ENCODE measurements at regions not wholly inside any gene's neighbourhood (a gene's known extent, or its start where the extent isn't known, plus 50 kb on each side); places are given as distances from the start of the nearest gene placed in this dataset.

GRCh38 chr5:173549644-173550043, 66.8 kb downstream of the BOD1 start:
- no peak overlapping the region for H3K4me3 ChIP-seq
- no peaks in the 10 kb centered on the region for H3K36me3 ChIP-seq
- H3K9me3 ChIP-seq = no peaks in the 10 kb centered on the region
- H3K4me1 ChIP-seq = no peaks in the 10 kb centered on the region
- no peak overlapping the region for H3K27ac ChIP-seq
- no peak for DNase-seq
- no peak for TF ChIP-seq POLR2A (IDR thresholded peaks at IDR 0.05)
- TF ChIP-seq, protein P1, sequence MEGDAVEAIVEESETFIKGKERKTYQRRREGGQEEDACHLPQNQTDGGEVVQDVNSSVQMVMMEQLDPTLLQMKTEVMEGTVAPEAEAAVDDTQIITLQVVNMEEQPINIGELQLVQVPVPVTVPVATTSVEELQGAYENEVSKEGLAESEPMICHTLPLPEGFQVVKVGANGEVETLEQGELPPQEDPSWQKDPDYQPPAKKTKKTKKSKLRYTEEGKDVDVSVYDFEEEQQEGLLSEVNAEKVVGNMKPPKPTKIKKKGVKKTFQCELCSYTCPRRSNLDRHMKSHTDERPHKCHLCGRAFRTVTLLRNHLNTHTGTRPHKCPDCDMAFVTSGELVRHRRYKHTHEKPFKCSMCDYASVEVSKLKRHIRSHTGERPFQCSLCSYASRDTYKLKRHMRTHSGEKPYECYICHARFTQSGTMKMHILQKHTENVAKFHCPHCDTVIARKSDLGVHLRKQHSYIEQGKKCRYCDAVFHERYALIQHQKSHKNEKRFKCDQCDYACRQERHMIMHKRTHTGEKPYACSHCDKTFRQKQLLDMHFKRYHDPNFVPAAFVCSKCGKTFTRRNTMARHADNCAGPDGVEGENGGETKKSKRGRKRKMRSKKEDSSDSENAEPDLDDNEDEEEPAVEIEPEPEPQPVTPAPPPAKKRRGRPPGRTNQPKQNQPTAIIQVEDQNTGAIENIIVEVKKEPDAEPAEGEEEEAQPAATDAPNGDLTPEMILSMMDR (IDR thresholded peaks at IDR 0.05) = no peak
- H3K27me3 ChIP-seq = no peaks in the 10 kb centered on the region

DNA sequence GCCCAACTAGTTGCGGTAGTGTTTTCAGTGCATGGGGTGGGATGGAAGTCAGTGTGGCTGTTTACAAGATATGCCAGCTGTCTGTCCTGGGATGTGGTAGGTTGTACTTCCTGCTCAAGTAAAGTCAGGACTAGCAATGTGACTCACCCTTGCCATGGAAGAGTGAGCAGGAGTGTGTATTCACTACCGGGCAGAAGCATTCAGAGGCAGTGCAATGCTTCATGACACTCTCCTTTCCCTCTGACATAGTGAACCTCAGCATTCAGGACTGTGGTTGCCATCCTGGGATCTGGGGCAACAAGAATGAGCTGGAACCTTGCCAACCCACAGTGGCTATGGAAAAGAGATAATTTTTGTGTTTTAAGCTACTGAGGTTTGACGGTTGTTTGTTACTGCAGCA, 68.9 kb downstream of the BOD1 start:
- no peaks in the 10 kb centered on the region for H3K27me3 ChIP-seq
- DNase-seq = no peak
- no peaks in the 10 kb centered on the region for H3K4me1 ChIP-seq
- no peak overlapping the region for H3K4me3 ChIP-seq
- no peaks in the 10 kb centered on the region for H3K36me3 ChIP-seq
- TF ChIP-seq, protein P1 (IDR thresholded peaks at IDR 0.05) = no peak
- no peak for TF ChIP-seq POLR2A (IDR thresholded peaks at IDR 0.05)
- H3K9me3 ChIP-seq = no peaks in the 10 kb centered on the region
- H3K27ac ChIP-seq = no peak overlapping the region

GRCh38 chr5:173542964-173543363, 73.5 kb downstream of the BOD1 start:
- H3K9me3 ChIP-seq = no peaks in the 10 kb centered on the region
- no peaks in the 10 kb centered on the region for H3K4me1 ChIP-seq
- TF ChIP-seq, protein P1 (IDR thresholded peaks at IDR 0.05) = no peak
- TF ChIP-seq POLR2A (IDR thresholded peaks at IDR 0.05) = no peak
- no peak overlapping the region for H3K27ac ChIP-seq
- no peaks in the 10 kb centered on the region for H3K36me3 ChIP-seq
- no peak for DNase-seq
- H3K27me3 ChIP-seq = no peaks in the 10 kb centered on the region
- H3K4me3 ChIP-seq = no peak overlapping the region

GRCh38 chr5:173542159-173542558, 74.3 kb downstream of the BOD1 start:
- no peaks in the 10 kb centered on the region for H3K36me3 ChIP-seq
- H3K27ac ChIP-seq = no peak overlapping the region
- no peak for DNase-seq
- no peaks in the 10 kb centered on the region for H3K9me3 ChIP-seq
- no peak for TF ChIP-seq POLR2A (IDR thresholded peaks at IDR 0.05)
- TF ChIP-seq, protein P1 (IDR thresholded peaks at IDR 0.05) = no peak
- H3K4me3 ChIP-seq = no peak overlapping the region
- no peaks in the 10 kb centered on the region for H3K27me3 ChIP-seq
- no peaks in the 10 kb centered on the region for H3K4me1 ChIP-seq

DNA sequence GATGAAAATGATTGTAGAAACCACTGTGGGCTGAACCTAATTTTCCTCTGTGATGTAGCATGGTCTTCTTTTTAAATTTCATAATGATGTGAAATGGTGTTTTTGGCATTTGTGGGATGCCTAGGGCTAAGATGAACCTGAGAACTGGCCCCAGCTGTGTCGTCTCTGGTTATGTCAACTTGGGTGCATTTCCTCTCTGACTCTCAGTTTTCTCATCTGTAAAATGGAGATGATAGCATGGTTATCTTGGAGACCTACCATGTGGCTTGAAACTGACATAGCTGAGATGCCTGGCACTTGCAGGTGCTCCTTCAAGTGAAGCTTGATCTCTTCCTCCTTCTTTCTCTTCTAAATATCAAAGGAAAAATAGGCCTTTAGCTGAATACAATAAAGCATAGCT, 77.8 kb downstream of the BOD1 start:
- TF ChIP-seq, protein P1 (IDR thresholded peaks at IDR 0.05) = no peak
- TF ChIP-seq POLR2A (IDR thresholded peaks at IDR 0.05) = no peak
- Histone ChIP-seq H3K27me3 (no peaks in the 10 kb centered on the region), H3K27ac (no peak overlapping the region), H3K4me3 (no peak overlapping the region), H3K9me3 (no peaks in the 10 kb centered on the region), H3K36me3 (no peaks in the 10 kb centered on the region), H3K4me1 (no peaks in the 10 kb centered on the region)
- DNase-seq = no peak

- Histone ChIP-seq H3K9me3 (no peaks in the 10 kb centered on the region), H3K27me3 (no peaks in the 10 kb centered on the region), H3K36me3 (no peaks in the 10 kb centered on the region), H3K4me1 (no peaks in the 10 kb centered on the region), H3K27ac (no peak overlapping the region), H3K4me3 (no peak overlapping the region)
- TF ChIP-seq, protein P1 (IDR thresholded peaks at IDR 0.05) = no peak
- no peak for TF ChIP-seq POLR2A (IDR thresholded peaks at IDR 0.05)
- DNase-seq = no peak
Observed at GRCh38 chr5:173538018-173538417, 78.4 kb downstream of the BOD1 start.
